ENCODE measurements at regions not wholly inside any gene's neighbourhood (a gene's known extent, or its start where the extent isn't known, plus 50 kb on each side); places are given as distances from the start of the nearest gene placed in this dataset.

DNA sequence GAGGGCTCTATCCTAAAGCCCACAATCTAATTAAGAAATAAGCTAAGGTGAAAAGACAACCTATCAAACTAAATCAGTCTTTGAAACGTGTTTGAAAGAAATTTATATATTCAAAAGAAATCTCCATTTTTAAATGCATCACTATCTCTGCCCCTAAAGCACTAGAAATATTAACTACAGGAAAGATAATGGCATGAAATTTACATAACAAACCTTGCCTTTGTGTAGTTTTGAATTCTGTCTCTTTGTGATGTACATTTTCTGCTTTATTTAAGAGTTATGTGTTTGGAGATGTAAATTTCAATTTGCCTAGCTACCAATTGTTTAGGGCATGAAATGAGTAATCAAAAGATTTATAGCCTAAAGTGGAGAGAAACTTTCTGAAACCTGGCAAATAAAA, 286.1 kb upstream of the TBX22 start:
- TF ChIP-seq SUZ12 (IDR thresholded peaks at IDR 0.05; ENCODE audit: extremely low read depth, insufficient read depth, insufficient read length): no peak
- no peak for TF ChIP-seq YY1 (IDR thresholded peaks at IDR 0.05; ENCODE audit: insufficient read depth, insufficient read length)
